Ectodermal cell (in vitro differentiated cells): ENCODE measurements at regions not wholly inside any gene's neighbourhood (a gene's known extent, or its start where the extent isn't known, plus 50 kb on each side); places are given as distances from the start of the nearest gene placed in this dataset.
"Not testable (repeated sequence)": the region's sequence is repeated elsewhere in the genome, so short reads cannot be mapped to it uniquely, and the experiment has no call there.

ENCODE experiments used
- H3K27ac ChIP-seq: 2 replicates; pipeline ENCODE4 v1.7.0; 2013; ENCODE audit warnings: mild to moderate bottlenecking, low read depth, low read length; ENCODE audit not compliant: insufficient read depth, poor library complexity, severe bottlenecking
- H3K27me3 ChIP-seq: 2 replicates; pipeline ENCODE4 v1.7.0; 2013; ENCODE audit warnings: mild to moderate bottlenecking, low read length; ENCODE audit not compliant: insufficient read depth, control insufficient read depth, poor library complexity, severe bottlenecking
- H3K36me3 ChIP-seq: one replicate; pipeline ENCODE4 v1.7.0; 2013; ENCODE audit warnings: low read length; ENCODE audit not compliant: control insufficient read depth, insufficient read depth
- H3K4me1 ChIP-seq: one replicate; pipeline ENCODE4 v1.7.0; 2013; ENCODE audit warnings: low read length; ENCODE audit not compliant: control insufficient read depth, insufficient read depth
- H3K4me3 ChIP-seq: 2 replicates; pipeline ENCODE4 v1.7.0; 2013; ENCODE audit warnings: low read depth, low read length, control low read depth; ENCODE audit not compliant: insufficient read depth
- H3K9me3 ChIP-seq: 2 replicates; pipeline ENCODE4 v1.7.0; 2013; ENCODE audit warnings: mild to moderate bottlenecking, low read length, moderate library complexity; ENCODE audit not compliant: control insufficient read depth
- WGBS, 2 experiments: methylation state at CpG; one replicate each; pipeline ENCODE4 v1.1.7; 2013; ENCODE audit warnings: missing lambda C conversion rate in 2 of 2; 5-methylcytosine and 5-hydroxymethylcytosine counted together

GRCh38 chr22:48757985-48758561 lies 1069.6 kb downstream of the BRD1 start:
- Histone ChIP-seq H3K36me3 (no peaks in the 10 kb centered on the region), H3K27ac (no peak overlapping the region), H3K9me3 (no peaks in the 10 kb centered on the region), H3K4me3 (no peak overlapping the region), H3K27me3 (peaks cover 3% of the 10 kb centered on the region), H3K4me1 (no peaks in the 10 kb centered on the region)
- WGBS, 2 experiments = 92 to 93% methylated on average over 17 of the region's 17 CpGs

DNA sequence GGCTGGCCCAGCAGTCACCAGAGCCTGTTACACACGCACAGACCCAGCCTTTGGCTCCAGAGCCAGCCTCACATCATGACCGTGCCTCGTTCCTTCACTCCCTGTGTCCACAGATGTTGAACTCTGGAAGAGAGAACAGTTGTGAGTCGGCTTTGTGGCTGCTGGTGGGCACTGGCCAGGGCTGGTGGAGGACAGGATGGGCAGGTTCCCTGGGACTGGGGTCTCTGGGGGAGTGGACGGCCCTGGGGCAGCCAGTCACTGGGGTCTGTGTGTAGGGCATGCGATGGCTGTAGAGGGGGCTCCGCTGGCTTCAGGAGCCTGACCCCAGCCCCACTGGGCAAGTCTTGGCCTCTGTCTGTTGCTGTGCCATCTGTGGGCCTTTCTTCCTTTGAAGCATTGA lies 1070.1 kb downstream of the BRD1 start:
- WGBS, 2 experiments = 92 to 93% methylated on average over 7 of the region's 7 CpGs
- Histone ChIP-seq H3K4me3 (no peak overlapping the region), H3K4me1 (no peaks in the 10 kb centered on the region), H3K36me3 (no peaks in the 10 kb centered on the region), H3K9me3 (no peaks in the 10 kb centered on the region), H3K27me3 (peaks cover 3% of the 10 kb centered on the region), H3K27ac (no peak overlapping the region)

GRCh38 chr22:48757135-48757534 lies 1070.5 kb downstream of the BRD1 start:
- H3K4me1 ChIP-seq, H3K9me3 ChIP-seq, H3K4me3 ChIP-seq, H3K27me3 ChIP-seq, H3K27ac ChIP-seq, H3K36me3 ChIP-seq: not testable (repeated sequence)
- 33 to 68% methylated on average over 1 of the region's 1 CpG for WGBS, 2 experiments

DNA sequence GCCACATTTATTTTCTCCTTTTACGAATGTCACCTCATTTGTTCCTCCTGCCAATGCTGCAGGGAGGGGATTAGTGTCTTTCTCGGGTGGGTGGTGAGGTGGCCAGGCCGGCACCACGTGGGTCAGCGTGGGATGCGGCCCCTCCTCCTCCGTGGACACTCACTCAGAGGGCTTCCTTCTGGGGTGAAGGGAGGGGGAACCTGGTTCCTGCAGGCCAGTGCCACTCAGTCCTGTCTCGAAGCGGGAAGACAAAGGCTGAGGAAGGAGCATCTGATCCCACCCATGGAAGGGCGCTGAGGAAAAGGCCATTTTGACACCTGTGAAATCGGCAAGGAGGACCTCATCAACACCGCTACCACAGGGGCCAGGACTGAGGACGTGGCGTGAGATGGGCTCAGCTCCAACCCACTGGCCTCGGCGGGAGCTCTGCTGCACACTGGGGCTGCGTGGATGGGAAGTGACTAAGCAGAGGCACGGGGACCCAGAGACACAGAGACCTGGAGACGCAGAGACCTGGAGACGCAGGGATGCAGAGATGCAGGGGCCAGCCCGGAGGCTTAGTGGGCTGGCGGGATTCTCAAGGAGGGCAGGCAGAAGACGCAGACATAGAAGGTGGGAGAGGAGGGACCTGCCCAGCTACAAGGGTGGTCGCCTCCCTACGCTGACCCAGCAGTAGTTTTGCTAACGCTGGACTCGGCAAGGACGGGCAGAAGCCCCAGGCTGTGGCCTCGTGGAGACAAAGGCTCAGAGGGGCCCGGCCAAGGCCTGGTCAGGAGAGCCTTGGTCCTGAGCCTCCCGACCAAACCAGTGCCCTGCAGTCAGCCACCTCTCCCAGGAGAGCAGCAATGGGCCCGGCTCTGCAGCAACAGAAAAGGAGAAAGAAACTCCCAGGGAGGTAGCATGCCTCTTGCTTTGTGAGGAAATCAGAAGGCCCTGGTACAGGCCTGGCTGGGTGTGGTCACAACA lies 1071.2 kb downstream of the BRD1 start:
- H3K9me3 ChIP-seq = no peaks in the 10 kb centered on the region
- no peak overlapping the region for H3K4me3 ChIP-seq
- no peaks in the 10 kb centered on the region for H3K36me3 ChIP-seq
- H3K4me1 ChIP-seq = no peaks in the 10 kb centered on the region
- H3K27ac ChIP-seq = no peak overlapping the region
- 90% methylated on average over 32 of the region's 32 CpGs for WGBS, 2 experiments
- H3K27me3 ChIP-seq = peaks cover 3% of the 10 kb centered on the region

GRCh38 chr22:48755059-48755949 lies 1072.4 kb downstream of the BRD1 start:
- Histone ChIP-seq H3K27me3 (peaks cover 3% of the 10 kb centered on the region), H3K4me1 (no peaks in the 10 kb centered on the region), H3K9me3 (no peaks in the 10 kb centered on the region), H3K27ac (no peak overlapping the region), H3K4me3 (no peak overlapping the region), H3K36me3 (no peaks in the 10 kb centered on the region)
- WGBS, 2 experiments = 93 to 95% methylated on average over 19 of the region's 19 CpGs

GRCh38 chr22:48754611-48755058 lies 1073.0 kb downstream of the BRD1 start:
- 93 to 95% methylated on average over 7 to 10 of the region's 10 CpGs for WGBS, 2 experiments
- no peak overlapping the region for H3K27ac ChIP-seq
- no peaks in the 10 kb centered on the region for H3K36me3 ChIP-seq
- H3K4me1 ChIP-seq = no peaks in the 10 kb centered on the region
- H3K4me3 ChIP-seq = no peak overlapping the region
- H3K9me3 ChIP-seq = no peaks in the 10 kb centered on the region
- H3K27me3 ChIP-seq = peaks cover 3% of the 10 kb centered on the region

DNA sequence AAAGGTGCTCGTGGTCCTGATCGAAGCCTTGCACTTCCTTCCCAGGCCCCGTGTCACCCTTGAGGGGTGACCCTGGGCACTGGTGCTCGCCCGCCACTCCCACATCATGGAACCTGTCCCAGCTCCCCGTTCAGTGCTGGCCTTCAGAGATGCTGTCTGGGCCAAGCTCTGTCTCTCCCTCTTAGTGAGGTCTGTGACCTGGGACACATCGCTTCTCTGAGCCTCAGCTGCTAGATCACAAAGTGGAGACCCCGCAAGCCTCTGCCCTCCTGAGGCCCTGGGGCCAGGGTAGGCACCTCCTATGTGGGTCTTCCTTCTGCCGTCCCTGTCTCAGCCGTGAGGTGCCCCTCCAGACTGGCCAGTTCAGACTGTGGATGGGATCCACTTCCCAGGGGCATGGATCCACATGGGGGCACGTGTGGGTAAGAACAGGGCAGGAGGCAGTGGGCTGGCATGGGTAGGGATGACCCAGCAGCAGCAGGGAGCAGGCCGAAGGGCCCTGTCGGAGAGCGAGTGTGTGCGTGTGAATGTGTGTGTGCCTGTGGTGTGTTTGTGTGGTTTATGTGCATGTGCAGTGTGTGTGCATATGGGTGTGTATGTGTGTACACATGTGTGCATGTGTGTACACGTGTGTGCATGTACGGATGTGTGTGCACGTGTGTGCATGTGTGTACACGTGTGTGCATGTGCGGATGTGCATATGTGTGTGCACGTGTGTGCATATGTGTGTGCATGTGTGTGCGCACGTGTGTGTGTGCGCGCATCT lies 1073.7 kb downstream of the BRD1 start:
- 88 to 89% methylated on average over 25 of the region's 25 CpGs for WGBS, 2 experiments
- no peaks in the 10 kb centered on the region for H3K9me3 ChIP-seq
- no peaks in the 10 kb centered on the region for H3K36me3 ChIP-seq
- no peak overlapping the region for H3K4me3 ChIP-seq
- no peaks in the 10 kb centered on the region for H3K4me1 ChIP-seq
- H3K27ac ChIP-seq = no peak overlapping the region
- H3K27me3 ChIP-seq = peaks cover 3% of the 10 kb centered on the region

- H3K36me3 ChIP-seq = no peaks in the 10 kb centered on the region
- H3K27me3 ChIP-seq = peaks cover 3% of the 10 kb centered on the region
- no peak overlapping the region for H3K27ac ChIP-seq
- no peak overlapping the region for H3K4me3 ChIP-seq
- H3K9me3 ChIP-seq = no peaks in the 10 kb centered on the region
- 93 to 97% methylated on average over 10 of the region's 10 CpGs for WGBS, 2 experiments
- H3K4me1 ChIP-seq = no peaks in the 10 kb centered on the region
Measured at GRCh38 chr22:48753381-48753730, 1074.3 kb downstream of the BRD1 start.

DNA sequence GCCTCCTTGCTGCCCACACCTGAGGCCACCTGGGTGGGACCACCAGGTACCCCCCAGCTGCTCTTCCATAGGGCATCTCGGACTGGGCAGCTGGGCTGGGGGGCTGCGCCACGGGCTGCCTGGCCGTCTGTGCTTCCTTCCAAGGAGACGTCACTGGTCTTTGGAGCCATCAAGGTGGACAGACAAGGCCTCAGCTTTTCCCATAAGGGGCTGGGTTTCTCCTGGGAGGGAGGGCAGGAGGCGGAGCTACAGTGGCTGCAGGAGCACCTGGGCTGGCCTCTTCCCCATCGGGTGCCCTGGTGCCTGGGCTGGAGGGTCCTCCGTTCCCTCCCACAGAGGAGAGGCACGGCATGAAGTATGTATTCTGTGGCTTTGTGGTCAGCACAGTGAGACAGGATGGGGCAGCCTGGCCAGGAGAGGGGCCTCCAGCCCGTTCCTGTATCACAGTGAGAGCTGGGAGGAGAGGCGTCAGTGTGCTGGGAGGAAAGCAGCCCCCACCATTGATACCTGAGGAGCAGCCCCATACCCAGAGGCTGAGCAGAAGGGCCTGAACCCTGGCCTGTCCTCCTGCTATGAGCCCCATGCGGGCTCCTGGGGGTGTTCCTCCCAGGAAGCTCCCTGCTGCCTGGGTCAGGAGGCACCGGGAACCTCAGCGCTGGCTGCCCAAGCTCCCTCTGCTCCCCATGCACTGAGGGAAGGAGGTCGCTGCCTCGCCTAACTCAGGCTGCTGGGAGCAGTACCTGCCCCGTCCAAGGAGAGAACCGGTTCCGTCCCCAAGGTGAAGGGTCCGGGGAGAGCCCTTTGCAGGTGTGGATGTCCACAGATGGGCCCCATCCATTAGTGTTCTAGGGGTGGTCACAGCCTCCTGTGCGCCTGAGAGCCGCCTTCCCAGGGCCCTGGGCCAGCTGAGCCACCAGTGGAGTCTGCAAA lies 1075.0 kb downstream of the BRD1 start:
- H3K27ac ChIP-seq = no peak overlapping the region
- 89 to 91% methylated on average over 22 of the region's 22 CpGs for WGBS, 2 experiments

More for the DNA sequence above, 1075.0 kb downstream of the BRD1 start:
- Histone ChIP-seq H3K27me3 (peaks cover 3% of the 10 kb centered on the region), H3K36me3 (no peaks in the 10 kb centered on the region), H3K4me3 (no peak overlapping the region), H3K9me3 (no peaks in the 10 kb centered on the region), H3K4me1 (no peaks in the 10 kb centered on the region)
